ENCODE measurements at regions not wholly inside any gene's neighbourhood (a gene's known extent, or its start where the extent isn't known, plus 50 kb on each side); places are given as distances from the start of the nearest gene placed in this dataset.

DNA sequence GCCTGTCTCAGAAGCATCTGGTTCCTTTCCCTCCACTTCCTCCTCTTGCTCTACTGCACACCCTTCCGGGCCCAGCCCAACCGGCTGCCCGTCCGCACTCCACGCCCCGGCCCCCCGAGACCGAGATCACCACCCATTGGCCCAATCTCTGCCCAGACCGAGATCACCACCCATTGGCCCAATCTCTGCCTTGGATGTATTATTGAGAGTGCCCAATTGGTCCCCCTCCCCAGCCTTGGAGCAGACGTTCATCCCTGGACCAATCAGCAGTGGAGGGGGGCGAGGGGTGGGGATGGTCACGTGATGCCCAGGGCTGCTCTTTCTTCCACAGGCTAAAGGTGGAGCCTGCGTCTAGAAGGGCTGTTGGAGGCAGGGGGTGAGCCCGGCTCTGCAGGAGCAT, 75.6 kb upstream of the TMEM132C start:
- no peak for DNase-seq

GRCh38 chr12:128204711-128205110, 62.3 kb upstream of the TMEM132C start:
- no peak for DNase-seq

DNA sequence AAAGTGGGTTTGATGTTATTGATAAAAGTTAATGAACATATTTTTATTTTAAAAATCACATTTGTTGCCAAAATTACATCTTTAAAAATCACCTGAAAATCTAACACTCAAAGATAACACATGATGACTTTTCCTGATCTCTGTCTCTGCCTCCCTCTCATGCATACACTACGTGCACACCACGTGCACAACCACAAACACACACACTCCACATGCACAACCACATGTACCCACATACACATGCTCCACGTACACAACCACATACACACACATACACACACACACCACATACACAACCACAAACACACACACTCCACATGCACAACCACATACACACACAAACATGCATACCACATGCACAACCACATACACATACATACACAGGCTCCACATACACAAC, 61.8 kb upstream of the TMEM132C start:
- DNase-seq = no peak

DNA sequence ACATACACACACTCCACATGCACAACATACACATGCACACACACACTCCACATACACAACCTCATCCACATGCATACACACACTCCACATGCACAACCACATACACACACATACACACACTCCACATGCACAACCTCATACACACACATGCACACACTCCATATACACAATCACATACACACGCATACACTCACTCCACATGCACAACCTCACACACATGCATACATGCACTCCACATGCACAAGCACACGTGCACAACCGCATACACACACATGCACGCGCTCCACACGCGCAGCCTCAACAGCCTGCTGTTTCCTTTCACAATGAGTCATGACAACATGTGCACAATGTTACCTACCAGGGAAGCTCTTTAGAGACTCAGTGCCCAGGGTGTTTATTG, 61.2 kb upstream of the TMEM132C start:
- DNase-seq = no peak

Data from amniotic stem cell (primary cell).